Mesendoderm (in vitro differentiated cells): ENCODE measurements at regions not wholly inside any gene's neighbourhood (a gene's known extent, or its start where the extent isn't known, plus 50 kb on each side); places are given as distances from the start of the nearest gene placed in this dataset.

ENCODE experiments used
- DNase-seq: peaks from one replicate; pipeline ENCODE4 v3.0.0; 2013
- H2AK5ac ChIP-seq: 2 replicates; pipeline ENCODE4 v1.6.1; 2013; ENCODE audit warnings: low read length, inconsistent platforms
- H2BK120ac ChIP-seq: 2 replicates; pipeline ENCODE4 v1.6.1; 2013; ENCODE audit warnings: low read depth, mild to moderate bottlenecking, low read length, moderate library complexity, mixed read lengths
- H2BK15ac ChIP-seq: replicated peaks from 2 replicates; pipeline ENCODE4 v1.6.1; 2013; ENCODE audit warnings: low read depth, mild to moderate bottlenecking, moderate library complexity
- H2BK5ac ChIP-seq: 2 replicates; pipeline ENCODE4 v1.6.1; 2013; ENCODE audit warnings: low read length, inconsistent platforms
- H3K18ac ChIP-seq: 2 replicates; pipeline ENCODE4 v1.6.1; 2013; ENCODE audit warnings: mild to moderate bottlenecking, low read length, mixed read lengths
- H3K23ac ChIP-seq: one replicate; pipeline ENCODE4 v1.6.1; 2013; ENCODE audit warnings: low read length
- H3K27ac ChIP-seq: 2 replicates; pipeline ENCODE4 v1.5.1; 2013; ENCODE audit warnings: low read depth, mild to moderate bottlenecking, inconsistent platforms, low read length, moderate library complexity
- H3K27me3 ChIP-seq: 2 replicates; pipeline ENCODE4 v1.6.1; 2013; ENCODE audit warnings: low read length, control low read depth, mild to moderate bottlenecking, inconsistent platforms; ENCODE audit not compliant: insufficient read depth, poor library complexity
- H3K36me3 ChIP-seq: 2 replicates; pipeline ENCODE4 v1.6.1; 2013; ENCODE audit warnings: low read length, inconsistent platforms; ENCODE audit not compliant: control insufficient read depth, insufficient read depth
- H3K4ac ChIP-seq: one replicate; pipeline ENCODE4 v1.6.1; 2013; ENCODE audit warnings: low read depth, mild to moderate bottlenecking, low read length, moderate library complexity
- H3K4me1 ChIP-seq: 2 replicates; pipeline ENCODE4 v1.6.1; 2013; ENCODE audit warnings: low read depth, low read length, inconsistent platforms; ENCODE audit not compliant: control insufficient read depth
- H3K4me2 ChIP-seq: 2 replicates; pipeline ENCODE4 v1.6.1; 2013; ENCODE audit warnings: low read length
- H3K4me3 ChIP-seq: 2 replicates; pipeline ENCODE4 v1.5.1; 2013; ENCODE audit warnings: mild to moderate bottlenecking, low read length
- H3K56ac ChIP-seq: one replicate; pipeline ENCODE4 v1.6.1; 2013; ENCODE audit warnings: low read length
- H3K79me1 ChIP-seq: 2 replicates; pipeline ENCODE4 v1.6.1; 2013; ENCODE audit warnings: low read length, inconsistent platforms
- H3K79me2 ChIP-seq: 2 replicates; pipeline ENCODE4 v1.6.1; 2013; ENCODE audit warnings: mild to moderate bottlenecking, low read length; ENCODE audit not compliant: control insufficient read depth, insufficient read depth
- H3K9ac ChIP-seq: 2 replicates; pipeline ENCODE4 v1.6.1; 2013; ENCODE audit warnings: low read length, inconsistent platforms
- H4K5ac ChIP-seq: one replicate; pipeline ENCODE4 v1.6.1; 2013; ENCODE audit warnings: low read length
- H4K8ac ChIP-seq: one replicate; pipeline ENCODE4 v1.6.1; 2013; ENCODE audit warnings: low read depth, mild to moderate bottlenecking, control low read depth, low read length, moderate library complexity
- WGBS: extraction: QIAGEN DNeasy Blood & Tissue Kit; methylation state at CpG from one replicate; pipeline ENCODE4 v1.1.7; 2013; ENCODE audit warnings: low lambda C conversion rate, missing lambda C conversion rate; ENCODE audit not compliant: insufficient coverage; ENCODE audit errors: extremely low coverage; 5-methylcytosine and 5-hydroxymethylcytosine counted together

- H3K4me1 ChIP-seq = peaks cover 2% of the 10 kb centered on the region
- WGBS = no CpG with 5 or more reads among the region's 9 CpGs
Observed at GRCh38 chr11:133661846-133662245, 129.5 kb upstream of the OPCML start.

DNA sequence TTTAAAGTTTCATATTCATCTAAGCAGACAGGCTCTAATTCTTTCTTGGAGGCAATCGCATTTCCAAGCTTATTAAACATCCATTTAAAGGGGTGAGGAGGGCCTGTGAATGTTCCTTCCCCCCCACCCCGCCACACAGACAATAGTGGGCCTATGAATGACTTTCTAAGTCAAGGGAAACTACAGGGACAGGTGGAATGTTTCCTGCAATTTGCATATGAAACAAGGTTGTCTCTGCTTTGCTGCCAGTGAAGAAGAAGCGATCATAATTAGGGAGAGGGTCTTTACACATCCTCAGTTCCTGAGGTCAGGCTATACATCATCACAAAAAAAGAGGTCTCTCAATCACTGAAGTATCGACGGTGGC, 127.9 kb upstream of the OPCML start:
- Histone ChIP-seq H3K4ac (no peak overlapping the region), H3K18ac (no peak overlapping the region), H3K4me1 (peaks cover 2% of the 10 kb centered on the region), H3K23ac (no peak overlapping the region), H4K8ac (no peak overlapping the region), H3K9ac (no peak overlapping the region), H2BK120ac (no peak overlapping the region), H3K4me2 (no peak overlapping the region), H3K27ac (no peak overlapping the region), H3K79me1 (no peaks in the 10 kb centered on the region), H3K79me2 (no peaks in the 10 kb centered on the region), H3K36me3 (no peaks in the 10 kb centered on the region), H2BK5ac (no peak overlapping the region), H3K27me3 (no peaks in the 10 kb centered on the region), H3K56ac (no peak overlapping the region), H2AK5ac (no peak overlapping the region), H4K5ac (no peak overlapping the region), H3K4me3 (no peak overlapping the region), H2BK15ac (no peak overlapping the region)
- WGBS = no CpG with 5 or more reads among the region's 5 CpGs
- DNase-seq = no peak

More at GRCh38 chr11:133661846-133662245, 129.5 kb upstream of the OPCML start:
- H3K27me3 ChIP-seq = no peaks in the 10 kb centered on the region
- no peak overlapping the region for H3K56ac ChIP-seq
- no peak overlapping the region for H2BK5ac ChIP-seq
- no peak overlapping the region for H3K4me3 ChIP-seq
- H3K79me2 ChIP-seq = no peaks in the 10 kb centered on the region
- H3K18ac ChIP-seq = no peak overlapping the region
- no peak overlapping the region for H3K4me2 ChIP-seq
- DNase-seq = no peak
- no peak overlapping the region for H3K4ac ChIP-seq
- no peak overlapping the region for H3K27ac ChIP-seq
- H4K5ac ChIP-seq = no peak overlapping the region
- H3K9ac ChIP-seq = no peak overlapping the region
- H2AK5ac ChIP-seq = no peak overlapping the region
- H3K23ac ChIP-seq = no peak overlapping the region
- H2BK15ac ChIP-seq = no peak overlapping the region
- no peak overlapping the region for H4K8ac ChIP-seq
- no peak overlapping the region for H2BK120ac ChIP-seq
- H3K36me3 ChIP-seq = no peaks in the 10 kb centered on the region
- no peaks in the 10 kb centered on the region for H3K79me1 ChIP-seq

- no peak overlapping the region for H2BK15ac ChIP-seq
- no peak overlapping the region for H3K4me2 ChIP-seq
- H4K8ac ChIP-seq = no peak overlapping the region
- no peak overlapping the region for H3K18ac ChIP-seq
- no peak overlapping the region for H3K56ac ChIP-seq
- no peaks in the 10 kb centered on the region for H3K79me1 ChIP-seq
- H3K4ac ChIP-seq = no peak overlapping the region
- H4K5ac ChIP-seq = no peak overlapping the region
- H3K36me3 ChIP-seq = no peaks in the 10 kb centered on the region
- H3K9ac ChIP-seq = no peak overlapping the region
- H3K4me1 ChIP-seq = peaks cover 4% of the 10 kb centered on the region
- H3K4me3 ChIP-seq = no peak overlapping the region
- no peak overlapping the region for H3K27ac ChIP-seq
- no peak overlapping the region for H2BK120ac ChIP-seq
- no peak overlapping the region for H2AK5ac ChIP-seq
- H3K23ac ChIP-seq = no peak overlapping the region
- no peaks in the 10 kb centered on the region for H3K27me3 ChIP-seq
- no CpG with 5 or more reads among the region's 8 CpGs for WGBS
- DNase-seq = peak; percentile 26
- no peaks in the 10 kb centered on the region for H3K79me2 ChIP-seq
- H2BK5ac ChIP-seq = no peak overlapping the region
Observed at GRCh38 chr11:133659538-133660201, 127.4 kb upstream of the OPCML start.

DNA sequence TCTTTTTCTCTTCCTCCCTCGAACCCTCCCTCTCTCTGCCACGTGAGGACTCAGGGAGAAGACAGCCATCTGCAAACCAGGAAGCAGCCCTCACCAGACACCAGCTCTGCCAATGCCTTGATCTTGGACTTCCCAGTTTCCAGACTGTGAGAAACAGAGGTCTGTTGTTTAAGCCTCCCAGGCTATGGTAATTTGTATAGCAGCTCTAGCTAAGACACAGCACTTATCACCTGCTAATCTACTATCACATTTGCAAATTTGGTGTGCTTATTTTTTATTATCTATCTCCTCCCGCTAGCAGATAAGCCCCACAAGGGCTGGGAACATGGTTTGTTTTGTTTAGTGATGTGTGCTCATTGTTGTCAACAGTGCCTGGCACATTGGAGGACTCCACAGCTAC, 124.8 kb upstream of the OPCML start:
- Histone ChIP-seq H4K5ac (no peak overlapping the region), H3K27ac (no peak overlapping the region), H3K36me3 (no peaks in the 10 kb centered on the region), H2BK120ac (no peak overlapping the region), H2BK5ac (no peak overlapping the region), H3K18ac (no peak overlapping the region), H4K8ac (no peak overlapping the region), H3K4me3 (no peak overlapping the region), H3K56ac (no peak overlapping the region), H3K27me3 (no peaks in the 10 kb centered on the region), H3K23ac (no peak overlapping the region), H2AK5ac (no peak overlapping the region), H3K79me1 (no peaks in the 10 kb centered on the region), H3K9ac (no peak overlapping the region), H3K4me1 (peaks cover 4% of the 10 kb centered on the region), H3K4me2 (no peak overlapping the region), H2BK15ac (no peak overlapping the region), H3K79me2 (no peaks in the 10 kb centered on the region), H3K4ac (no peak overlapping the region)
- no CpG with 5 or more reads among the region's 3 CpGs for WGBS
- peak; percentile 75 for DNase-seq

- H3K27ac ChIP-seq = no peak overlapping the region
- no peak overlapping the region for H3K56ac ChIP-seq
- H2AK5ac ChIP-seq = no peak overlapping the region
- no peaks in the 10 kb centered on the region for H3K79me2 ChIP-seq
- no peak for DNase-seq
- no peak overlapping the region for H2BK120ac ChIP-seq
- no peak overlapping the region for H3K23ac ChIP-seq
- no peak overlapping the region for H4K8ac ChIP-seq
- H3K27me3 ChIP-seq = no peaks in the 10 kb centered on the region
- no peak overlapping the region for H3K4me3 ChIP-seq
- H4K5ac ChIP-seq = no peak overlapping the region
- H3K4me1 ChIP-seq = peaks cover 4% of the 10 kb centered on the region
- H3K4ac ChIP-seq = no peak overlapping the region
- H2BK15ac ChIP-seq = no peak overlapping the region
- H3K9ac ChIP-seq = no peak overlapping the region
- WGBS = no CpG with 5 or more reads among the region's 13 CpGs
- no peak overlapping the region for H3K4me2 ChIP-seq
- H3K79me1 ChIP-seq = no peaks in the 10 kb centered on the region
- no peaks in the 10 kb centered on the region for H3K36me3 ChIP-seq
- H3K18ac ChIP-seq = no peak overlapping the region
- no peak overlapping the region for H2BK5ac ChIP-seq
Observed at GRCh38 chr11:133656082-133656635, 123.9 kb upstream of the OPCML start.
